ENCODE measurements at regions not wholly inside any gene's neighbourhood (a gene's known extent, or its start where the extent isn't known, plus 50 kb on each side); places are given as distances from the start of the nearest gene placed in this dataset.

DNA sequence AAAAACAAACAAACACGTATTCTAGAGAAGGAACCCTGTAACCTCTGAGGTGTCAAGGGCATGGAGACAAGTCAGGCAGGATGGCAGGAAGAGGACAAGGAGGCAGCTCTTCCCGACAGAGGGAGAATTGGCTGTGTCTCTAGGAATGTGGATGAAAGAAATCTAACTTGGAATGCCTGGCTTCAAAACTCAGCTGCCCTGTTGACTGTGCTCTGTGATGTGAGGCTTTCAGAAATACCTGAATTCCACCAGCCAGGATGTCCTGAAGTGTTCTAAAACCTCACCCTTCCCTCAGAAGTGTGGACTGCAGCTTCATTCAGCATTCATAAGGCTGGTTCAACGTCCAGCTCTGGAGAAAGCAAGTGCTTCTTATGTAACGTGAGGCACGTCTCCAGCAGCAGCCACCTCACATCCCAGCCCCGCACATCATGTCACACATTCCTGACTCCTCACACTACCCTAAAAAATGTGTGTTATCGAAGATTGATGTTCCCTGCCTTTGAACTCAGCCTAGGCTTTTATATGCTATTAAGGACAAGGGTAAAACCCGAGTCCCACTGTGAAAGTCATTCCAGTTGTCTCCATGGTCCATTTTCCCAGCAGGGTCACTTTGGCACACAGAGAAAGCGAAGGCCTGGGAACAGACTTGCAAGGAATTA lies 398.9 kb downstream of the ETS1 start:
- 90% methylated on average over 9 of the region's 9 CpGs for WGBS (ENCODE audit: low lambda C conversion rate)
- H3F3A ChIP-seq (replicated peaks; ENCODE audit: insufficient read depth), result no peaks in the 10 kb centered on the region
- ChIA-PET POLR2A (no interaction called here), CTCF (interaction anchor here (0.8 to 1.0 kb wide), 2 partner anchors 31 to 81 kb away, joined by 3 read pairs; no protein-coding TSS in a partner anchor)
- H3K9me2 ChIP-seq, result no peaks in the 10 kb centered on the region
- no peak for TF ChIP-seq ELF1 (IDR thresholded peaks at IDR 0.05)
- no peak for TF ChIP-seq MEF2A (IDR thresholded peaks at IDR 0.05; ENCODE audit: borderline replicate concordance, low read depth)
- TF ChIP-seq MXI1 (IDR thresholded peaks at IDR 0.05; ENCODE audit: low read depth, low read length), result no peak
- no peak for TF ChIP-seq GATA2 (CRISPR knock-in tag; IDR thresholded peaks at IDR 0.05)
- no peak for TF ChIP-seq FOXJ3 (CRISPR knock-in tag; IDR thresholded peaks at IDR 0.05)
- no peaks in the 10 kb centered on the region for H4K20me1 ChIP-seq (ENCODE audit: insufficient read depth)
- H3K9ac ChIP-seq, result no peak overlapping the region
- H3K4me3 ChIP-seq (ENCODE audit: low read depth in 2 of 2, low read length in 1 of 2), result no peak overlapping the region
- no peak for DNase-seq
- H3K27ac ChIP-seq (ENCODE audit: low read depth in 2 of 2, low read length in 1 of 2), result peak overlapping the region in 1 of 2 experiments; percentile 76; a peak in 2 of 4 replicates
- no peaks in the 10 kb centered on the region for H3K36me3 ChIP-seq (replicated peaks in 1 of 2; ENCODE audit: control insufficient read depth in 1 of 2, insufficient read depth in 2 of 2, low read length in 1 of 2)
- no peaks in the 10 kb centered on the region for H3K27me3 ChIP-seq (ENCODE audit: insufficient read depth)
- H3K79me2 ChIP-seq (ENCODE audit: insufficient read depth), result no peaks in the 10 kb centered on the region
- peaks cover under 1 to 14% of the 10 kb centered on the region in 2 experiments; a peak in 3 of 4 replicates for H3K4me1 ChIP-seq (ENCODE audit: control insufficient read depth in 1 of 2, insufficient read depth in 2 of 2, low read depth in 1 of 2, low read length in 1 of 2)
- no peak overlapping the region for H2AFZ ChIP-seq (ENCODE audit: low read depth)
- H3K4me2 ChIP-seq, result no peak overlapping the region
- no peaks in the 10 kb centered on the region for H3K9me3 ChIP-seq

DNA sequence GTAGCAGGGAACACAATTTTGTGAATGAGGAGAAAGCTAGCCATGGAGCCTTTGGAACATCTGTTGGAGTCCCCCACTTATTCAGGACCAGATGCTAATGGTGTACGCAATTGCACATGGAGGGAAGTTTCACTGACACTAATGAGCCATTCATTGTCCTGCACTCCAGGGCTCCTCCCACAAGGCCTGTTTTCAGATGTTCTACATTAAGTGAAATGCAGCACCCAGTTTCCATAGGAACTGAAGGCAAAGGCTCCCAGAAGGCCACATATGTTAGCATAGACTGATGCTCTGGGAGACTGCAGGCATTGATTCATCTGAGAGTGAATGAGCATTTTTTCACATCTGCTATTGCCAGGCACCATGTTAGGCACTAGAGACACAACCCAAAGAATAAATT lies 399.5 kb downstream of the ETS1 start:
- H3K4me3 ChIP-seq (ENCODE audit: low read depth in 2 of 2, low read length in 1 of 2), result no peak overlapping the region
- no peaks in the 10 kb centered on the region for H3K79me2 ChIP-seq (ENCODE audit: insufficient read depth)
- peaks cover 7 to 14% of the 10 kb centered on the region in 2 experiments; a peak in 3 of 4 replicates for H3K4me1 ChIP-seq (ENCODE audit: control insufficient read depth in 1 of 2, insufficient read depth in 2 of 2, low read depth in 1 of 2, low read length in 1 of 2)
- DNase-seq, result peak; percentile 69
- H3K27me3 ChIP-seq (ENCODE audit: insufficient read depth), result no peaks in the 10 kb centered on the region
- no peaks in the 10 kb centered on the region for H3K36me3 ChIP-seq (replicated peaks in 1 of 2; ENCODE audit: control insufficient read depth in 1 of 2, insufficient read depth in 2 of 2, low read length in 1 of 2)
- H3K9ac ChIP-seq, result no peak overlapping the region
- WGBS (ENCODE audit: low lambda C conversion rate), result 83% methylated on average over 1 of the region's 1 CpG
- H3K9me2 ChIP-seq, result no peaks in the 10 kb centered on the region
- TF ChIP-seq MXI1 (IDR thresholded peaks at IDR 0.05; ENCODE audit: low read depth, low read length) (peak; percentile 79; the same call in 1 of the 2 replicates), SIN3A (IDR thresholded peaks at IDR 0.05; ENCODE audit: borderline replicate concordance, low read depth, low read length) (no peak), CHD2 (IDR thresholded peaks at IDR 0.05; ENCODE audit: low read length, partially characterized antibody) (peak; percentile 55), RCOR1 (IDR thresholded peaks at IDR 0.05; ENCODE audit: low read length) (peak; percentile 80), GATA2 (CRISPR knock-in tag; IDR thresholded peaks at IDR 0.05) (no peak), RAD21 (IDR thresholded peaks at IDR 0.05; ENCODE audit: low read length) (0 out of 2 replicates have a peak, but pooled peaks have one; percentile 12), SMC3 (IDR thresholded peaks at IDR 0.05; ENCODE audit: low read depth, low read length) (no peak), FOXJ3 (CRISPR knock-in tag; IDR thresholded peaks at IDR 0.05) (0 out of 2 replicates have a peak, but pooled peaks have one; percentile 37), EP300 (IDR thresholded peaks at IDR 0.05; ENCODE audit: borderline replicate concordance in 1 of 2, low read depth in 1 of 2, low read length in 1 of 2) (peak in 1 of 2 experiments; percentile 36; a peak in 1 of 4 replicates), TCF12 (IDR thresholded peaks at IDR 0.05) (0 out of 2 replicates have a peak, but pooled peaks have one; percentile 14)
- no peak overlapping the region for H2AFZ ChIP-seq (ENCODE audit: low read depth)
- peak overlapping the region; percentile 21 to 76; a peak in 3 of 4 replicates for H3K27ac ChIP-seq (ENCODE audit: low read depth in 2 of 2, low read length in 1 of 2)
- ChIA-PET CTCF (interaction anchor here (0.8 to 1.0 kb wide), 2 partner anchors 30 to 82 kb away, joined by 3 read pairs; no protein-coding TSS in a partner anchor), POLR2A (no interaction called here)
- H3K4me2 ChIP-seq, result no peak overlapping the region
- H3K9me3 ChIP-seq, result no peaks in the 10 kb centered on the region
- no peaks in the 10 kb centered on the region for H4K20me1 ChIP-seq (ENCODE audit: insufficient read depth)
- no peaks in the 10 kb centered on the region for H3F3A ChIP-seq (replicated peaks; ENCODE audit: insufficient read depth)

Data from SK-N-SH (cell line).